ENCODE measurements at regions not wholly inside any gene's neighbourhood (a gene's known extent, or its start where the extent isn't known, plus 50 kb on each side); places are given as distances from the start of the nearest gene placed in this dataset.
"Not testable (repeated sequence)": the region's sequence is repeated elsewhere in the genome, so short reads cannot be mapped to it uniquely, and the experiment has no call there.

- not testable (repeated sequence) for DNase-seq (ENCODE audit: low read depth); H3K4me3 ChIP-seq (ENCODE audit: control insufficient read depth, low read depth, low read length)
These were observed 71.5 kb downstream of the WSB1 start for GRCh38 chr17:27365329-27365945.

GRCh38 chr17:27366437-27366836 is 72.5 kb downstream of the WSB1 start:
- TF ChIP-seq CTCF (IDR thresholded peaks at IDR 0.05; ENCODE audit: control insufficient read depth, insufficient read depth, low read depth, low read length, missing control alignments): no peak
- no peak for DNase-seq (ENCODE audit: low read depth)
- H3K4me3 ChIP-seq (ENCODE audit: control insufficient read depth, low read depth, low read length): no peak overlapping the region

- TF ChIP-seq CTCF (IDR thresholded peaks at IDR 0.05; ENCODE audit: control insufficient read depth, insufficient read depth, low read depth, low read length, missing control alignments): no peak
- no peak overlapping the region for H3K4me3 ChIP-seq (ENCODE audit: control insufficient read depth, low read depth, low read length)
- DNase-seq (ENCODE audit: low read depth): no peak
These were observed 73.4 kb downstream of the WSB1 start for GRCh38 chr17:27367121-27367981.

GRCh38 chr17:27368151-27368795 is 74.4 kb downstream of the WSB1 start:
- TF ChIP-seq CTCF (IDR thresholded peaks at IDR 0.05; ENCODE audit: control insufficient read depth, insufficient read depth, low read depth, low read length, missing control alignments): no peak

GRCh38 chr17:27368980-27369379 is 75.1 kb downstream of the WSB1 start:
- TF ChIP-seq CTCF (IDR thresholded peaks at IDR 0.05; ENCODE audit: control insufficient read depth, insufficient read depth, low read depth, low read length, missing control alignments): no peak
- no peak overlapping the region for H3K4me3 ChIP-seq (ENCODE audit: control insufficient read depth, low read depth, low read length)
- DNase-seq (ENCODE audit: low read depth): no peak

More at GRCh38 chr17:27368151-27368795, 74.4 kb downstream of the WSB1 start:
- DNase-seq (ENCODE audit: low read depth): no peak
- no peak overlapping the region for H3K4me3 ChIP-seq (ENCODE audit: control insufficient read depth, low read depth, low read length)

GRCh38 chr17:27370776-27371175 is 76.9 kb downstream of the WSB1 start:
- no peak overlapping the region for H3K4me3 ChIP-seq (ENCODE audit: control insufficient read depth, low read depth, low read length)
- no peak for TF ChIP-seq CTCF (IDR thresholded peaks at IDR 0.05; ENCODE audit: control insufficient read depth, insufficient read depth, low read depth, low read length, missing control alignments)
- DNase-seq (ENCODE audit: low read depth): no peak

GRCh38 chr17:27373695-27374094 is 79.8 kb downstream of the WSB1 start:
- DNase-seq (ENCODE audit: low read depth); H3K4me3 ChIP-seq (ENCODE audit: control insufficient read depth, low read depth, low read length): not testable (repeated sequence)

Data from AG09309 (cell line).